ENCODE measurements at regions not wholly inside any gene's neighbourhood (a gene's known extent, or its start where the extent isn't known, plus 50 kb on each side); places are given as distances from the start of the nearest gene placed in this dataset.

- no peak overlapping the region for H3K27ac ChIP-seq
- no peaks in the 10 kb centered on the region for H3K9me2 ChIP-seq (ENCODE audit: insufficient read depth)
- intact Hi-C loops (cut with micrococcal nuclease; ENCODE audit: unreplicated experiment) = no loop called here
- no peaks in the 10 kb centered on the region for H3K27me3 ChIP-seq (ENCODE audit: insufficient read depth, low read depth)
- DNase-seq = no peak
- H3K4me2 ChIP-seq = no peak overlapping the region
- no peaks in the 10 kb centered on the region for H3F3A ChIP-seq (ENCODE audit: insufficient read depth, low read depth)
- H3K4me3 ChIP-seq = no peak overlapping the region
- CTCF ChIA-PET = no interaction called here
- BruUV-seq (replicated peaks) = no TSS peak
- no peak overlapping the region for H2AFZ ChIP-seq
- H3K36me3 ChIP-seq (ENCODE audit: low read depth) = no peaks in the 10 kb centered on the region
- no peaks in the 10 kb centered on the region for H3K4me1 ChIP-seq (replicated peaks; ENCODE audit: insufficient read depth)
- no peak for TF ChIP-seq EZH2 (IDR thresholded peaks at IDR 0.05; ENCODE audit: low read depth)
- TF ChIP-seq CTCF (conservative IDR thresholded peaks at IDR 0.05) = no peak
- no peaks in the 10 kb centered on the region for H3K9me3 ChIP-seq (ENCODE audit: insufficient read depth, low read depth)
- no peaks in the 10 kb centered on the region for H4K20me1 ChIP-seq (ENCODE audit: insufficient read depth)
- POLR2A ChIA-PET (ENCODE audit: unreplicated experiment) = no interaction called here
- H3K79me2 ChIP-seq (ENCODE audit: low read depth) = no peaks in the 10 kb centered on the region
These were observed 703.3 kb upstream of the ARGLU1 start for GRCh38 chr13:107271227-107271626.

- Histone ChIP-seq H3K9me2 (ENCODE audit: insufficient read depth) (no peaks in the 10 kb centered on the region), H3F3A (ENCODE audit: insufficient read depth, low read depth) (no peaks in the 10 kb centered on the region), H4K20me1 (ENCODE audit: insufficient read depth) (no peaks in the 10 kb centered on the region), H3K4me3 (no peak overlapping the region), H3K4me1 (replicated peaks; ENCODE audit: insufficient read depth) (no peaks in the 10 kb centered on the region), H3K27me3 (ENCODE audit: insufficient read depth, low read depth) (no peaks in the 10 kb centered on the region), H3K4me2 (no peak overlapping the region), H3K36me3 (ENCODE audit: low read depth) (no peaks in the 10 kb centered on the region), H3K27ac (no peak overlapping the region), H3K79me2 (ENCODE audit: low read depth) (no peaks in the 10 kb centered on the region), H3K9me3 (ENCODE audit: insufficient read depth, low read depth) (no peaks in the 10 kb centered on the region), H2AFZ (no peak overlapping the region)
- POLR2A ChIA-PET (ENCODE audit: unreplicated experiment) = no interaction called here
- CTCF ChIA-PET = no interaction called here
- no peak for DNase-seq
- no TSS peak for BruUV-seq (replicated peaks)
- TF ChIP-seq CTCF (conservative IDR thresholded peaks at IDR 0.05) (no peak), EZH2 (IDR thresholded peaks at IDR 0.05; ENCODE audit: low read depth) (no peak)
- intact Hi-C loops (cut with micrococcal nuclease; ENCODE audit: unreplicated experiment) = no loop called here
These were observed 698.7 kb upstream of the ARGLU1 start for GRCh38 chr13:107266657-107267056.

DNA sequence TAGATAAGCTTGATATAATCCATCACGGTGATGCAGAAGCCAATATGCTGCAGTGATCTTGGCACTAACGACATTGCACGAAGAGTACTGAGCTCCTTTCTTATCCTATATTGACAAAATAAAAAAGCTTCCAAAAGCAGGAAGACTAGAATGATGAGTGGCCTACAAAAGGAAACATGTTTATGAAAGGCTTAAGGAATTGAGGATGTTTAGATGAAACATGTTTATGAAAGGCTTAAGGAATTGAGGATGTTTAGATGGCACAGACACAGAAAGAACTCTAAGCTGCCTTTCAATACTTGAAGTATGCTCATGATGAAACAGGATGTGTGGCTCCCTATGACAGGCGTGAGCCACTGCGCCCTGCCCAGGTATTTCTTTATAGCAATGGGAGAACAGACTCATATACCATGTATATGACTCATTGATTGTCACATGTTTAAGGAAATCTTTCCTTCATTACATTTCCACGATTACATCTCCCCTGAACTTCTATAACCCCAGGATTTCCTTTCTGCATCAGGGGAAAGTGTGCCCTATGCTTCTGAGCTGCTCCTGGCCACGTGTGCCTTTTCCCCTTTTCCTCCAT lies 690.8 kb upstream of the ARGLU1 start:
- ChIA-PET POLR2A (ENCODE audit: unreplicated experiment) (no interaction called here), CTCF (no interaction called here)
- H3K27me3 ChIP-seq (ENCODE audit: insufficient read depth, low read depth) = no peaks in the 10 kb centered on the region
- H3K4me3 ChIP-seq = no peak overlapping the region
- no peak overlapping the region for H2AFZ ChIP-seq
- H3K79me2 ChIP-seq (ENCODE audit: low read depth) = no peaks in the 10 kb centered on the region
- no peaks in the 10 kb centered on the region for H3K36me3 ChIP-seq (ENCODE audit: low read depth)
- peak overlapping the region; percentile 54 for H3K27ac ChIP-seq
- no peaks in the 10 kb centered on the region; the same call in 1 of the 2 replicates for H3K9me3 ChIP-seq (ENCODE audit: insufficient read depth, low read depth)
- no peaks in the 10 kb centered on the region for H3F3A ChIP-seq (ENCODE audit: insufficient read depth, low read depth)
- peaks cover 16% of the 10 kb centered on the region for H3K4me1 ChIP-seq (replicated peaks; ENCODE audit: insufficient read depth)
- peak; percentile 42 to 74 for DNase-seq
- H3K4me2 ChIP-seq = 0 out of 2 replicates have a peak overlapping the region, but pooled peaks have one; percentile 1
- no peaks in the 10 kb centered on the region for H3K9me2 ChIP-seq (ENCODE audit: insufficient read depth)
- intact Hi-C loops (cut with micrococcal nuclease; ENCODE audit: unreplicated experiment) = no loop called here
- TF ChIP-seq CTCF (conservative IDR thresholded peaks at IDR 0.05) = no peak
- TF ChIP-seq EZH2 (IDR thresholded peaks at IDR 0.05; ENCODE audit: low read depth) = no peak
- no TSS peak for BruUV-seq (replicated peaks)
- no peaks in the 10 kb centered on the region for H4K20me1 ChIP-seq (ENCODE audit: insufficient read depth)
